Left ventricle myocardium inferior (tissue), 1 donor: ENCODE measurements at regions not wholly inside any gene's neighbourhood (a gene's known extent, or its start where the extent isn't known, plus 50 kb on each side); places are given as distances from the start of the nearest gene placed in this dataset.

Experiments used
- DNase-seq: peaks from one replicate; pipeline ENCODE4 v3.0.0-alpha.2; 2020
- H3K27ac ChIP-seq: fragments of 200-600 bp; replicated peaks from 2 replicates; pipeline ENCODE4 v1.8.0; 2021
- H3K27me3 ChIP-seq: fragments of 200-600 bp; 2 replicates; pipeline ENCODE4 v1.8.0; 2021; ENCODE audit warnings: low read depth
- H3K36me3 ChIP-seq: fragments of 200-600 bp; 2 replicates; pipeline ENCODE4 v1.8.0; 2021
- H3K4me1 ChIP-seq: fragments of 200-600 bp; 2 replicates; pipeline ENCODE4 v1.8.0; 2021
- H3K4me3 ChIP-seq: fragments of 200-600 bp; 2 replicates; pipeline ENCODE4 v1.8.0; 2021; ENCODE audit warnings: mild to moderate bottlenecking, moderate library complexity
- H3K9me3 ChIP-seq: fragments of 200-600 bp; replicated peaks from 2 replicates; pipeline ENCODE4 v1.8.0; 2021
- intact Hi-C: fragments of 100-400 bp; cut with micrococcal nuclease; formaldehyde crosslinking; loops from one replicate; pipeline ENCODE4 v1.11.0; 2022
- TF ChIP-seq, protein P1 (sequence below): fragments of 200-600 bp; IDR thresholded peaks from 2 replicates; pipeline ENCODE4 v1.8.0; 2021; ENCODE audit warnings: antibody characterized with exemption, mild to moderate bottlenecking, borderline replicate concordance
- donor health status: DM: no; HTN: yes; CAD: no; lungs with severe emphysema.

GRCh38 chr2:53452957-53453748 is 314.5 kb upstream of the CHAC2 start:
- intact Hi-C loops: no loop called here
- H3K4me1 ChIP-seq: peaks cover 10% of the 10 kb centered on the region
- H3K36me3 ChIP-seq: no peaks in the 10 kb centered on the region
- peak overlapping the region; percentile 7 for H3K27ac ChIP-seq
- H3K27me3 ChIP-seq: no peaks in the 10 kb centered on the region
- DNase-seq: peak; percentile 26
- H3K9me3 ChIP-seq: no peaks in the 10 kb centered on the region
- TF ChIP-seq, protein P1, sequence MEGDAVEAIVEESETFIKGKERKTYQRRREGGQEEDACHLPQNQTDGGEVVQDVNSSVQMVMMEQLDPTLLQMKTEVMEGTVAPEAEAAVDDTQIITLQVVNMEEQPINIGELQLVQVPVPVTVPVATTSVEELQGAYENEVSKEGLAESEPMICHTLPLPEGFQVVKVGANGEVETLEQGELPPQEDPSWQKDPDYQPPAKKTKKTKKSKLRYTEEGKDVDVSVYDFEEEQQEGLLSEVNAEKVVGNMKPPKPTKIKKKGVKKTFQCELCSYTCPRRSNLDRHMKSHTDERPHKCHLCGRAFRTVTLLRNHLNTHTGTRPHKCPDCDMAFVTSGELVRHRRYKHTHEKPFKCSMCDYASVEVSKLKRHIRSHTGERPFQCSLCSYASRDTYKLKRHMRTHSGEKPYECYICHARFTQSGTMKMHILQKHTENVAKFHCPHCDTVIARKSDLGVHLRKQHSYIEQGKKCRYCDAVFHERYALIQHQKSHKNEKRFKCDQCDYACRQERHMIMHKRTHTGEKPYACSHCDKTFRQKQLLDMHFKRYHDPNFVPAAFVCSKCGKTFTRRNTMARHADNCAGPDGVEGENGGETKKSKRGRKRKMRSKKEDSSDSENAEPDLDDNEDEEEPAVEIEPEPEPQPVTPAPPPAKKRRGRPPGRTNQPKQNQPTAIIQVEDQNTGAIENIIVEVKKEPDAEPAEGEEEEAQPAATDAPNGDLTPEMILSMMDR: no peak
- H3K4me3 ChIP-seq: no peak overlapping the region

GRCh38 chr2:53452400-53452799 is 315.2 kb upstream of the CHAC2 start:
- no peak for DNase-seq
- Histone ChIP-seq H3K4me3 (no peak overlapping the region), H3K9me3 (no peaks in the 10 kb centered on the region), H3K27ac (no peak overlapping the region), H3K27me3 (no peaks in the 10 kb centered on the region), H3K4me1 (peaks cover 10% of the 10 kb centered on the region), H3K36me3 (no peaks in the 10 kb centered on the region)
- TF ChIP-seq, protein P1: no peak
- intact Hi-C loops: no loop called here

DNA sequence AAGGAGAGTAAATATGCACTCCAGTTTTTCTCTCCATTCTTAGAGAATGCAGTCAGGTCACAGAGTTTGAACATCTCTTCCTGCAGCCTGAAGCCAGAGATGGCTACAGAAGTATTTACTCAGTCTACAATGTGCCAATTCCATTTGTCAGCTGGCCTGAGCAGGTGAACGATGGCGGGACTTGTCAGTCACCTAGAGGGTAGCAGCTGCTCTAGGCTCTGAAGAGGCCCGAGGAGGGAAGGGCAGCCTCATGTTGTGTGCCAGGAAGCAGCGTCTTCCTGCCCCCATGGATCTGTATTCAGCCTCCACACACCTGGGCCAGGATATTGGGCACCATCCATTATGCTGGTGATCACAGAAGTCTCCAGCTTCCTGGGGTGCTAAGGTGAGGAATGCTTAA is 316.7 kb upstream of the CHAC2 start:
- TF ChIP-seq, protein P1: no peak
- no peak overlapping the region for H3K4me3 ChIP-seq
- no peak for DNase-seq
- H3K27me3 ChIP-seq: no peaks in the 10 kb centered on the region
- peaks cover 10% of the 10 kb centered on the region for H3K4me1 ChIP-seq
- no peak overlapping the region for H3K27ac ChIP-seq
- no peaks in the 10 kb centered on the region for H3K9me3 ChIP-seq
- H3K36me3 ChIP-seq: no peaks in the 10 kb centered on the region
- intact Hi-C loops: no loop called here

GRCh38 chr2:53448591-53448990 is 319.0 kb upstream of the CHAC2 start:
- intact Hi-C loops: no loop called here
- TF ChIP-seq, protein P1: no peak
- no peaks in the 10 kb centered on the region for H3K36me3 ChIP-seq
- DNase-seq: no peak
- H3K4me3 ChIP-seq: no peak overlapping the region
- H3K9me3 ChIP-seq: no peaks in the 10 kb centered on the region
- peaks cover 7% of the 10 kb centered on the region for H3K4me1 ChIP-seq
- no peaks in the 10 kb centered on the region for H3K27me3 ChIP-seq
- no peak overlapping the region for H3K27ac ChIP-seq

DNA sequence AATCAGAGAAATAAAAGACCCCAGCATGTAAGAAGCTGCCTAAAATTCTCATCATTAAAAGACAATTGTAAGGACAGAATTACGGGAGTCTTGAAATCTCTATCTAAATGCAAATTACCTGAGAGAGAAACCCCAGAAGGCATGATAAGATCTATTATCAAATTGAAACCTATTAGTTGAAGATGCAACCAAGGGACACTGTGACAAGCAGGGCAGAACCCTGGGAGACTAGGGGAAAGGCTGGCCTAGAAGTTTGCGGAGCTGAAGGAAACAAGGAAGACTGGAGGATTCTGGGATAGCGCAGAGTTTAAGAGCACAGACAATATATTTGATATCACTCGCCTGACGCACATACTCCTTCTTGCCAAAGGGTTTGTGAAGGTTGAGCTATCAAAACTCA is 319.5 kb upstream of the CHAC2 start:
- Histone ChIP-seq H3K36me3 (no peaks in the 10 kb centered on the region), H3K9me3 (no peaks in the 10 kb centered on the region), H3K27me3 (no peaks in the 10 kb centered on the region), H3K4me1 (peaks cover 2% of the 10 kb centered on the region), H3K4me3 (no peak overlapping the region), H3K27ac (no peak overlapping the region)
- intact Hi-C loops: no loop called here
- DNase-seq: no peak
- TF ChIP-seq, protein P1: no peak
